ENCODE measurements at regions not wholly inside any gene's neighbourhood (a gene's known extent, or its start where the extent isn't known, plus 50 kb on each side); places are given as distances from the start of the nearest gene placed in this dataset.
"Not testable (repeated sequence)": the region's sequence is repeated elsewhere in the genome, so short reads cannot be mapped to it uniquely, and the experiment has no call there.

GRCh38 chr22:33166206-33166605 is 108.0 kb upstream of the SYN3 start:
- 64 to 66% methylated on average over 7 of the region's 7 CpGs for WGBS, 2 donors
- Histone ChIP-seq H3K9me3 (no peaks in the 10 kb centered on the region), H3K4me1 (no peaks in the 10 kb centered on the region), H3K4me3 (no peak overlapping the region), H3K36me3 (no peaks in the 10 kb centered on the region), H3K27me3 (no peaks in the 10 kb centered on the region), H3K27ac (no peak overlapping the region)
- ATAC-seq (ENCODE audit: low FRiP score in 2 of 2) (no peak), DNase-seq (no peak)
- TF ChIP-seq CTCF (IDR thresholded peaks at IDR 0.05) (no peak), POLR2AphosphoS5 (IDR thresholded peaks at IDR 0.05) (no peak), EP300 (IDR thresholded peaks at IDR 0.05) (no peak), POLR2A (IDR thresholded peaks at IDR 0.05) (no peak)

- Histone ChIP-seq H3K9me3 (no peaks in the 10 kb centered on the region), H3K27ac (no peak overlapping the region), H3K4me3 (no peak overlapping the region), H3K36me3 (no peaks in the 10 kb centered on the region), H3K4me1 (no peaks in the 10 kb centered on the region), H3K27me3 (no peaks in the 10 kb centered on the region)
- DNase-seq (no peak), ATAC-seq (ENCODE audit: low FRiP score in 2 of 2) (no peak)
- 36 to 41% methylated on average over 4 of the region's 4 CpGs for WGBS, 2 donors
- TF ChIP-seq CTCF (IDR thresholded peaks at IDR 0.05) (no peak), EP300 (IDR thresholded peaks at IDR 0.05) (no peak), POLR2AphosphoS5 (IDR thresholded peaks at IDR 0.05) (no peak), POLR2A (IDR thresholded peaks at IDR 0.05) (no peak)
These were observed 105.6 kb upstream of the SYN3 start for GRCh38 chr22:33163815-33164214.

GRCh38 chr22:33162196-33162595 is 104.0 kb upstream of the SYN3 start:
- Histone ChIP-seq H3K36me3 (no peaks in the 10 kb centered on the region), H3K4me1 (no peaks in the 10 kb centered on the region), H3K4me3 (no peak overlapping the region), H3K27me3 (no peaks in the 10 kb centered on the region), H3K9me3 (no peaks in the 10 kb centered on the region), H3K27ac (no peak overlapping the region)
- 37 to 52% methylated on average over 3 of the region's 3 CpGs for WGBS, 2 donors
- TF ChIP-seq POLR2AphosphoS5 (IDR thresholded peaks at IDR 0.05) = no peak
- TF ChIP-seq EP300 (IDR thresholded peaks at IDR 0.05) = no peak
- TF ChIP-seq POLR2A (IDR thresholded peaks at IDR 0.05) = no peak
- no peak for TF ChIP-seq CTCF (IDR thresholded peaks at IDR 0.05)
- ATAC-seq (ENCODE audit: low FRiP score in 2 of 2) = no peak
- DNase-seq = no peak

GRCh38 chr22:33160525-33160924 is 102.3 kb upstream of the SYN3 start:
- no peak for ATAC-seq (ENCODE audit: low FRiP score in 2 of 2)
- WGBS, 2 donors = 90 to 95% methylated on average over 1 of the region's 1 CpG
- no peaks in the 10 kb centered on the region for H3K27me3 ChIP-seq
- no peaks in the 10 kb centered on the region for H3K4me1 ChIP-seq
- no peak overlapping the region for H3K4me3 ChIP-seq
- no peak for DNase-seq
- no peaks in the 10 kb centered on the region for H3K9me3 ChIP-seq
- no peak overlapping the region for H3K27ac ChIP-seq
- TF ChIP-seq POLR2AphosphoS5 (IDR thresholded peaks at IDR 0.05) (no peak), POLR2A (IDR thresholded peaks at IDR 0.05) (no peak), EP300 (IDR thresholded peaks at IDR 0.05) (no peak), CTCF (IDR thresholded peaks at IDR 0.05) (no peak)
- no peaks in the 10 kb centered on the region for H3K36me3 ChIP-seq

GRCh38 chr22:33154967-33155366 is 96.8 kb upstream of the SYN3 start:
- H3K27me3 ChIP-seq; H3K27ac ChIP-seq; H3K4me3 ChIP-seq; H3K4me1 ChIP-seq; DNase-seq; ATAC-seq (ENCODE audit: low FRiP score in 2 of 2); H3K36me3 ChIP-seq: not testable (repeated sequence)
- 45 to 64% methylated on average over 1 of the region's 1 CpG for WGBS, 2 donors
- H3K9me3 ChIP-seq = peaks cover 0 to 11% (median 6%) of the 10 kb centered on the region in 4 donors
